ENCODE measurements at regions not wholly inside any gene's neighbourhood (a gene's known extent, or its start where the extent isn't known, plus 50 kb on each side); places are given as distances from the start of the nearest gene placed in this dataset.

DNA sequence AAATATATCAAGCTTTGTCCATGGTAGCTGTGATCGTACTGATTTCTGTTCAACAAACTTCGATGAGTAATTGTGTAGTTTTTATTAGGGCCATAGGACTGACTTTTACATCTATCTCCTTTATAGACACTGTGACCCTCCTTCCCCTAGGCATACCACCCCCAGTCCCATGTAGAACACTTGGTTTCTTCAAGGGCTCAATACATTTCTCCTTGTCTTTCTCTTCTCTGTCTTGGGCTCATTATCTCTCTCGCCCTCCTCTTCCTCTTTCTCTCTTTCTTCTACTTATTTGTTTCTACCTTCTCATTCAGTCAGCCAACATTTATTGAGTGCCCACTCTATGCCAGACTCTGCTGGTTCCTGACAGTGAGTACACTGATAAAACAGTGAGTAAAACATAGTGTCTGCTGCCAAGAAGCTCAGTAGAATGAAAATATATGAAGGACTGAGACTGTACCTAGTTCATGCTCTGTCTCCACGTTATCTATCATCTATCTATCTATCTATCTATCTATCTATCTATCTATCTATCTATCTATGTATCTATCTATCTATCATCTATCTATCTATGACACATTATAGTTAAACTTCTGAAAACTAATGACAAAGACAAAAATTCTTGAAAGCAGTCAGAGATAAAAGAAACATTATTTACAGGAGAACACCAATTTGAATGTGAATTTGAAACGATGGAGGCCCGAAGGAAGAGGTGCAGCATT lies 122.8 kb downstream of the RBMX2 start:
- TF ChIP-seq, protein P1, sequence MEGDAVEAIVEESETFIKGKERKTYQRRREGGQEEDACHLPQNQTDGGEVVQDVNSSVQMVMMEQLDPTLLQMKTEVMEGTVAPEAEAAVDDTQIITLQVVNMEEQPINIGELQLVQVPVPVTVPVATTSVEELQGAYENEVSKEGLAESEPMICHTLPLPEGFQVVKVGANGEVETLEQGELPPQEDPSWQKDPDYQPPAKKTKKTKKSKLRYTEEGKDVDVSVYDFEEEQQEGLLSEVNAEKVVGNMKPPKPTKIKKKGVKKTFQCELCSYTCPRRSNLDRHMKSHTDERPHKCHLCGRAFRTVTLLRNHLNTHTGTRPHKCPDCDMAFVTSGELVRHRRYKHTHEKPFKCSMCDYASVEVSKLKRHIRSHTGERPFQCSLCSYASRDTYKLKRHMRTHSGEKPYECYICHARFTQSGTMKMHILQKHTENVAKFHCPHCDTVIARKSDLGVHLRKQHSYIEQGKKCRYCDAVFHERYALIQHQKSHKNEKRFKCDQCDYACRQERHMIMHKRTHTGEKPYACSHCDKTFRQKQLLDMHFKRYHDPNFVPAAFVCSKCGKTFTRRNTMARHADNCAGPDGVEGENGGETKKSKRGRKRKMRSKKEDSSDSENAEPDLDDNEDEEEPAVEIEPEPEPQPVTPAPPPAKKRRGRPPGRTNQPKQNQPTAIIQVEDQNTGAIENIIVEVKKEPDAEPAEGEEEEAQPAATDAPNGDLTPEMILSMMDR (IDR thresholded peaks at IDR 0.05): no peak
- no peak for TF ChIP-seq POLR2A (IDR thresholded peaks at IDR 0.05)
